ENCODE measurements at regions not wholly inside any gene's neighbourhood (a gene's known extent, or its start where the extent isn't known, plus 50 kb on each side); places are given as distances from the start of the nearest gene placed in this dataset.

DNA sequence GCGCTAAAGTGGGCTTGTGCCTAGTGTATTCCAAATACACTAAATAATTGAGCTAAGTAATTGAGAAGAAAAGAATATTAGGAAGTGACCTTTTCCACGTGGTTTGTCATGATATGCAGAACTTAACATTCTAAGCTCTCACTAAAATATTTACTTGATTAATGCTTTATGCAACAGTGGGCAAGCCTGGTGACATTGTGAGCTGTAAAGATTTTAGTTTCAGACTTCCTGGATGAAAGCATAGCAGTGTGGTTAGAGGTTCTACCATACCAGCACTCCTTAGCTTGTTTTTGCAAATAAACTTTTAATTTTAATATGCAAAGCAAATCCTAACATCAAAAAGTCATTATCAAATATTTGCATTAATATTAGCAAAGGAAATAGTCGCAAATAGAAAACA, 1065.1 kb upstream of the SPRY2 start:
- TF ChIP-seq ZNF384 (IDR thresholded peaks at IDR 0.05) = no peak
- no peak for TF ChIP-seq FOXK2 (IDR thresholded peaks at IDR 0.05)
- TF ChIP-seq HDGF (IDR thresholded peaks at IDR 0.05; ENCODE audit: borderline replicate concordance) = no peak
- TF ChIP-seq SP1 (IDR thresholded peaks at IDR 0.05) = no peak
- no peak for TF ChIP-seq BHLHE40 (IDR thresholded peaks at IDR 0.05; ENCODE audit: borderline replicate concordance)
- TF ChIP-seq FOXA1 (IDR thresholded peaks at IDR 0.05) = no peak
- TF ChIP-seq TARDBP (IDR thresholded peaks at IDR 0.05) = no peak
